Nephron progenitor cell (in vitro differentiated cells): ENCODE measurements at regions not wholly inside any gene's neighbourhood (a gene's known extent, or its start where the extent isn't known, plus 50 kb on each side); places are given as distances from the start of the nearest gene placed in this dataset.
A peak's percentile ranks its signal among the peaks of the same experiment; 100 is the strongest.

ENCODE experiments used
- DNase-seq: peaks from one replicate; pipeline ENCODE4 v3.0.0; 2021
- H3K27ac Mint-ChIP-seq: 2 replicates; pipeline ENCODE4 v1.8.0; 2021; ENCODE audit warnings: mild to moderate bottlenecking, moderate library complexity, mixed read lengths
- H3K27me3 Mint-ChIP-seq: 2 replicates; pipeline ENCODE4 v1.8.0; 2021; ENCODE audit warnings: mild to moderate bottlenecking, low read depth, mixed read lengths; ENCODE audit not compliant: poor library complexity
- H3K36me3 Mint-ChIP-seq: 2 replicates; pipeline ENCODE4 v1.8.0; 2021; ENCODE audit warnings: low read depth, mixed read lengths
- H3K4me1 Mint-ChIP-seq: 2 replicates; pipeline ENCODE4 v1.8.0; 2021; ENCODE audit warnings: mixed read lengths
- H3K4me3 Mint-ChIP-seq: 2 replicates; pipeline ENCODE4 v1.8.0; 2021; ENCODE audit warnings: mild to moderate bottlenecking, moderate library complexity, mixed read lengths
- H3K9me3 Mint-ChIP-seq: 2 replicates; pipeline ENCODE4 v1.8.0; 2021; ENCODE audit warnings: mild to moderate bottlenecking, moderate library complexity, mixed read lengths
- CTCF ChIP-seq: fragments of 200-600 bp; sonication (generic); IDR thresholded peaks from 2 replicates; pipeline ENCODE4 v1.5.0; 2021; ENCODE audit warnings: antibody characterized with exemption

- no peak overlapping the region for H3K4me3 Mint-ChIP-seq
- peaks cover 5% of the 10 kb centered on the region for H3K27me3 Mint-ChIP-seq
- no peak for TF ChIP-seq CTCF
- H3K4me1 Mint-ChIP-seq, result peaks cover 18% of the 10 kb centered on the region
- DNase-seq, result no peak
- no peaks in the 10 kb centered on the region for H3K36me3 Mint-ChIP-seq
- H3K9me3 Mint-ChIP-seq, result peaks cover 31% of the 10 kb centered on the region
- H3K27ac Mint-ChIP-seq, result no peak overlapping the region
Measured at GRCh38 chr2:65739927-65740326, 307.5 kb upstream of the SPRED2 start.

DNA sequence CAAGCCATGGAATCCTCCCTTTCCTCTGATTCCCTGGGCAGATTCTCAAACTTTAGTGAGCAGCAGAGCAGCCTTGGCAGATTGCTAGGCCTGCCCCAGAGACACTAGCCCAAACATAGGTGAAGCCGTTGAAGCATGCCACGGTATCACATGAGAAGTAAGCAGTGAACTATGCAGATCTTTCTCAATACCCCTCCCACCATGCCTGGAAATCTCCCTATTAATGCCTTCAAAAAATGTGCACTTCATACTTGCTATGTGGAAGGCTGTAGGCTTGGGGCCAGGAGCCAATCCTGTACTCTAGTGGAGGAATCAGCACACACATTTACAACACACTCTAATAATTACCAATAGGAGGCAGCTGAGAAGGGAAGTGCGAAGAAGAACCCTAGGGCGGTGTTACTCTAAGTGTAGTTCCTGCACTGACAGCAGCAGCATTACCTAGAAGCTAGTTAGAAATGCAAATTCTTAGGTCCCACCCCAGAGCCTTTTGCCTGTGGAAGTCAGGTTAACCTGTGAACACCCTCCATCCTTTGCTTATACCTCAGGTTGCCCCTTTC is 305.1 kb upstream of the SPRED2 start:
- H3K27me3 Mint-ChIP-seq, result peaks cover 5% of the 10 kb centered on the region
- TF ChIP-seq CTCF, result no peak
- peaks cover 13% of the 10 kb centered on the region for H3K4me1 Mint-ChIP-seq
- no peak overlapping the region for H3K4me3 Mint-ChIP-seq
- H3K36me3 Mint-ChIP-seq, result no peaks in the 10 kb centered on the region
- H3K27ac Mint-ChIP-seq, result peak overlapping the region; percentile 21
- DNase-seq, result no peak
- H3K9me3 Mint-ChIP-seq, result peaks cover 51% of the 10 kb centered on the region

DNA sequence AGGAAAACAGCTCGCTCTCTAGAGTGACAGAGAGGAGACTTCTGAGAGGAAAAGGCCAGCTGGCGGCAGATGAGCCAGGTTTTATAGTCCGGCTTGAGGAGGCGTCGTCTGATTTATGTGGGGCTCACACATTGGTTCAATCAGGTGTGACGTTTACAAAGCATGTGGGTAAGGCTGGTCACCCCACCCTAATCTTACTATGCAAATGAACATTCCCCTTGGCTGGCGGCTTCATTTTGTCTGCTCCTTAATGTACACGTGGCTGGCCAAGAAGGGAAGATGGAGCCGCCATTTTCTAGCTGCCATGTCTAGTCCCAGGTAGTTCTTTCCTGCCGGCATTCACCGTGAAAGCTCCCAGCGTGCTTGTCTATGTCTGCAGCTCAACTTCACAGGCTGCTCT is 299.1 kb upstream of the SPRED2 start:
- TF ChIP-seq CTCF, result no peak
- Mint-ChIP-seq H3K36me3 (peaks cover 12% of the 10 kb centered on the region), H3K4me1 (peaks cover 8% of the 10 kb centered on the region), H3K27ac (peak overlapping the region; percentile 27), H3K9me3 (peaks cover 61% of the 10 kb centered on the region), H3K27me3 (peaks cover 5% of the 10 kb centered on the region), H3K4me3 (peak overlapping the region; percentile 7)
- peak; percentile 15 for DNase-seq

DNA sequence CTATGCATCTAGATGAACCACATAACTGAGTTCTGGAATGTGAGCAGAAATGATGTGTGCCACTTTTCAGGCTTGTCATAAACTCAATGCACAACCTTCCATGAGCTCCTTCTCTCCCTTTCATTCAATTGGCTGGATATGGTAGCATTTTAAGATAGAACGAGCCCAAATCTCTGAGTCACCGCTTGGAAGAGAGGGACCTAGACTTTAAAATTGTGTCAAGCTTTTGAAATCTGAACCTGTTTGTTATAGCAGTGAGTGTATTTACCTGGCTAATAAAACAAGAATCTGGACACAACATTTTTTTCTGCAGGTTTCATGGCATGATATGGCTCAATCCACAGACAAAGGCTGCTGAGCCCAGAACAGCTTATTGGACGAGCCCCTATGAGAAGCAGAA is 297.8 kb upstream of the SPRED2 start:
- H3K9me3 Mint-ChIP-seq, result peaks cover 60% of the 10 kb centered on the region
- peaks cover 19% of the 10 kb centered on the region for H3K36me3 Mint-ChIP-seq
- H3K4me3 Mint-ChIP-seq, result no peak overlapping the region
- H3K27ac Mint-ChIP-seq, result no peak overlapping the region
- peaks cover 8% of the 10 kb centered on the region for H3K4me1 Mint-ChIP-seq
- H3K27me3 Mint-ChIP-seq, result peaks cover 2% of the 10 kb centered on the region
- no peak for DNase-seq
- no peak for TF ChIP-seq CTCF

GRCh38 chr2:65729246-65729645 is 296.8 kb upstream of the SPRED2 start:
- peaks cover 53% of the 10 kb centered on the region for H3K9me3 Mint-ChIP-seq

More at GRCh38 chr2:65729246-65729645, 296.8 kb upstream of the SPRED2 start:
- Mint-ChIP-seq H3K4me1 (peaks cover 8% of the 10 kb centered on the region), H3K27ac (no peak overlapping the region), H3K36me3 (peaks cover 19% of the 10 kb centered on the region), H3K4me3 (no peak overlapping the region), H3K27me3 (peaks cover 2% of the 10 kb centered on the region)
- DNase-seq, result no peak
- TF ChIP-seq CTCF, result no peak
